T-helper 17 cell (primary cell): ENCODE measurements at regions not wholly inside any gene's neighbourhood (a gene's known extent, or its start where the extent isn't known, plus 50 kb on each side); places are given as distances from the start of the nearest gene placed in this dataset.
"Not testable (repeated sequence)": the region's sequence is repeated elsewhere in the genome, so short reads cannot be mapped to it uniquely, and the experiment has no call there.

Source experiments
- ATAC-seq: fragments of 150-1000 bp; cut with Tn5 transposase; 2 replicates; pipeline ENCODE4 v1.10.0; 2021; ENCODE audit warnings: mild to moderate bottlenecking, moderate library complexity
- DNase-seq, 3 donors: peaks; one replicate each; pipeline versions ENCODE4 v3.0.0 to v3.0.0-alpha.2; 2020 to 2021
- H3K9me3 ChIP-seq: one replicate; pipeline ENCODE4 v1.7.0; 2013; ENCODE audit warnings: low read length, mild to moderate bottlenecking; ENCODE audit not compliant: control insufficient read depth, poor library complexity, severe bottlenecking
- H3K27ac Mint-ChIP-seq: one replicate; pipeline ENCODE4 v1.8.0; 2022; ENCODE audit warnings: mild to moderate bottlenecking, moderate library complexity, mixed read lengths
- H3K27me3 Mint-ChIP-seq: one replicate; pipeline ENCODE4 v1.8.0; 2022; ENCODE audit warnings: mixed read lengths
- H3K36me3 Mint-ChIP-seq: one replicate; pipeline ENCODE4 v1.8.0; 2022; ENCODE audit warnings: low read depth, mixed read lengths
- H3K4me1 Mint-ChIP-seq: one replicate; pipeline ENCODE4 v1.8.0; 2022; ENCODE audit warnings: mild to moderate bottlenecking, mixed read lengths
- H3K4me3 Mint-ChIP-seq: one replicate; pipeline ENCODE4 v1.8.0; 2022; ENCODE audit warnings: mild to moderate bottlenecking, moderate library complexity, mixed read lengths

- Mint-ChIP-seq H3K36me3 (no peaks in the 10 kb centered on the region), H3K27ac (no peak overlapping the region), H3K4me3 (no peak overlapping the region), H3K4me1 (no peaks in the 10 kb centered on the region), H3K27me3 (no peaks in the 10 kb centered on the region)
- no peak for ATAC-seq
- no peak for DNase-seq
- H3K9me3 ChIP-seq: no peaks in the 10 kb centered on the region
Observed at GRCh38 chr3:104150724-104151123, 1216.0 kb upstream of the ALCAM start.

- Mint-ChIP-seq H3K36me3 (no peaks in the 10 kb centered on the region), H3K4me3 (no peak overlapping the region), H3K27me3 (no peaks in the 10 kb centered on the region), H3K27ac (no peak overlapping the region), H3K4me1 (no peaks in the 10 kb centered on the region)
- DNase-seq: no peak
- no peak for ATAC-seq
- H3K9me3 ChIP-seq: no peaks in the 10 kb centered on the region
Observed at GRCh38 chr3:104154896-104155295, 1211.8 kb upstream of the ALCAM start.

- Mint-ChIP-seq H3K4me1 (no peaks in the 10 kb centered on the region), H3K36me3 (no peaks in the 10 kb centered on the region), H3K27ac (no peak overlapping the region), H3K4me3 (no peak overlapping the region), H3K27me3 (no peaks in the 10 kb centered on the region)
- H3K9me3 ChIP-seq: no peaks in the 10 kb centered on the region
- DNase-seq (no peak), ATAC-seq (no peak)
Observed at GRCh38 chr3:104165866-104166265, 1200.8 kb upstream of the ALCAM start.

- no peak overlapping the region for H3K4me3 Mint-ChIP-seq
- no peaks in the 10 kb centered on the region for H3K27me3 Mint-ChIP-seq
- no peak for ATAC-seq
- no peak overlapping the region for H3K27ac Mint-ChIP-seq
- no peaks in the 10 kb centered on the region for H3K4me1 Mint-ChIP-seq
- no peak for DNase-seq
- H3K9me3 ChIP-seq: no peaks in the 10 kb centered on the region
- H3K36me3 Mint-ChIP-seq: no peaks in the 10 kb centered on the region
Observed at GRCh38 chr3:104168386-104168785, 1198.3 kb upstream of the ALCAM start.

GRCh38 chr3:104175696-104176095 is 1191.0 kb upstream of the ALCAM start:
- Mint-ChIP-seq H3K27me3 (no peaks in the 10 kb centered on the region), H3K27ac (no peak overlapping the region), H3K4me1 (no peaks in the 10 kb centered on the region), H3K4me3 (no peak overlapping the region), H3K36me3 (no peaks in the 10 kb centered on the region)
- no peaks in the 10 kb centered on the region for H3K9me3 ChIP-seq
- DNase-seq (no peak), ATAC-seq (no peak)

GRCh38 chr3:104176706-104177105 is 1190.0 kb upstream of the ALCAM start:
- ATAC-seq (no peak), DNase-seq (no peak)
- Mint-ChIP-seq H3K27me3 (no peaks in the 10 kb centered on the region), H3K4me1 (no peaks in the 10 kb centered on the region), H3K27ac (no peak overlapping the region), H3K36me3 (no peaks in the 10 kb centered on the region), H3K4me3 (no peak overlapping the region)
- no peaks in the 10 kb centered on the region for H3K9me3 ChIP-seq

- Mint-ChIP-seq H3K27me3 (no peaks in the 10 kb centered on the region), H3K27ac (no peak overlapping the region), H3K36me3 (no peaks in the 10 kb centered on the region), H3K4me1 (no peaks in the 10 kb centered on the region), H3K4me3 (no peak overlapping the region)
- no peak for DNase-seq
- H3K9me3 ChIP-seq: no peaks in the 10 kb centered on the region
- ATAC-seq: no peak
Observed at GRCh38 chr3:104178680-104179079, 1188.0 kb upstream of the ALCAM start.

GRCh38 chr3:104180906-104181305 is 1185.8 kb upstream of the ALCAM start:
- no peak overlapping the region for H3K4me3 Mint-ChIP-seq
- H3K36me3 Mint-ChIP-seq: no peaks in the 10 kb centered on the region
- ATAC-seq: no peak
- H3K27me3 Mint-ChIP-seq: no peaks in the 10 kb centered on the region
- no peaks in the 10 kb centered on the region for H3K9me3 ChIP-seq
- H3K27ac Mint-ChIP-seq: no peak overlapping the region
- no peaks in the 10 kb centered on the region for H3K4me1 Mint-ChIP-seq
- no peak for DNase-seq

GRCh38 chr3:104190681-104191080 is 1176.0 kb upstream of the ALCAM start:
- no peak for ATAC-seq
- Mint-ChIP-seq H3K27me3 (no peaks in the 10 kb centered on the region), H3K4me3 (no peak overlapping the region)

GRCh38 chr3:104198131-104198530 is 1168.6 kb upstream of the ALCAM start:
- DNase-seq (no peak), ATAC-seq (no peak)
- Mint-ChIP-seq H3K27me3 (no peaks in the 10 kb centered on the region), H3K4me1 (no peaks in the 10 kb centered on the region), H3K27ac (no peak overlapping the region), H3K36me3 (no peaks in the 10 kb centered on the region), H3K4me3 (no peak overlapping the region)
- no peaks in the 10 kb centered on the region for H3K9me3 ChIP-seq

More at GRCh38 chr3:104190681-104191080, 1176.0 kb upstream of the ALCAM start:
- DNase-seq: no peak
- Mint-ChIP-seq H3K27ac (no peak overlapping the region), H3K4me1 (no peaks in the 10 kb centered on the region), H3K36me3 (no peaks in the 10 kb centered on the region)
- no peaks in the 10 kb centered on the region for H3K9me3 ChIP-seq

GRCh38 chr3:104206925-104207324 is 1159.8 kb upstream of the ALCAM start:
- ATAC-seq (no peak), DNase-seq (no peak)
- H3K4me1 Mint-ChIP-seq: no peaks in the 10 kb centered on the region
- no peaks in the 10 kb centered on the region for H3K27me3 Mint-ChIP-seq
- H3K27ac Mint-ChIP-seq: no peak overlapping the region
- H3K9me3 ChIP-seq: no peaks in the 10 kb centered on the region
- no peak overlapping the region for H3K4me3 Mint-ChIP-seq
- H3K36me3 Mint-ChIP-seq: no peaks in the 10 kb centered on the region

GRCh38 chr3:104214277-104214676 is 1152.4 kb upstream of the ALCAM start:
- no peaks in the 10 kb centered on the region for H3K36me3 Mint-ChIP-seq
- H3K9me3 ChIP-seq: no peaks in the 10 kb centered on the region
- ATAC-seq (no peak), DNase-seq (no peak)
- H3K27me3 Mint-ChIP-seq: no peaks in the 10 kb centered on the region
- H3K27ac Mint-ChIP-seq: no peak overlapping the region
- H3K4me1 Mint-ChIP-seq: no peaks in the 10 kb centered on the region
- H3K4me3 Mint-ChIP-seq: no peak overlapping the region

- Mint-ChIP-seq H3K36me3 (no peaks in the 10 kb centered on the region), H3K4me1 (no peaks in the 10 kb centered on the region), H3K4me3 (no peak overlapping the region), H3K27ac (no peak overlapping the region), H3K27me3 (no peaks in the 10 kb centered on the region)
- ATAC-seq: no peak
- H3K9me3 ChIP-seq: no peaks in the 10 kb centered on the region
- no peak for DNase-seq
Observed at GRCh38 chr3:104214937-104215336, 1151.8 kb upstream of the ALCAM start.

- not testable (repeated sequence) for H3K4me1 Mint-ChIP-seq, H3K4me3 Mint-ChIP-seq, H3K36me3 Mint-ChIP-seq, DNase-seq, ATAC-seq, H3K9me3 ChIP-seq, H3K27ac Mint-ChIP-seq, H3K27me3 Mint-ChIP-seq
Observed at GRCh38 chr3:104219046-104219445, 1147.7 kb upstream of the ALCAM start.
